ENCODE measurements at regions not wholly inside any gene's neighbourhood (a gene's known extent, or its start where the extent isn't known, plus 50 kb on each side); places are given as distances from the start of the nearest gene placed in this dataset.

- ATAC-seq (no peak), DNase-seq (ENCODE audit: extremely low read depth in 1 of 4, low spot score in 3 of 4) (no peak), FAIRE-seq (no peak)
- no TSS peak for BruUV-seq (replicated peaks)
- Histone ChIP-seq H3K4me3 (no peak overlapping the region), H3K36me3 (ENCODE audit: control insufficient read depth, insufficient read depth, low read length) (no peaks in the 10 kb centered on the region), H3K79me2 (ENCODE audit: control insufficient read depth, insufficient read depth, low read length) (no peaks in the 10 kb centered on the region), H3K9me3 (replicated peaks; ENCODE audit: control insufficient read depth, insufficient read depth, low read depth, low read length) (no peaks in the 10 kb centered on the region), H3K9me1 (ENCODE audit: control insufficient read depth, insufficient read depth, low read length) (no peaks in the 10 kb centered on the region), H3K9ac (ENCODE audit: insufficient read depth in 1 of 2, low read depth in 2 of 2, low read length in 2 of 2) (no peak overlapping the region), H3K4me1 (replicated peaks in 1 of 2; ENCODE audit: control insufficient read depth in 2 of 2, insufficient read depth in 2 of 2, low read length in 2 of 2) (no peaks in the 10 kb centered on the region), H2AFZ (ENCODE audit: low read depth, low read length) (no peak overlapping the region), H3K4me2 (ENCODE audit: insufficient read depth, low read length) (no peak overlapping the region), H3K27me3 (ENCODE audit: control insufficient read depth in 2 of 2, insufficient read depth in 2 of 2, low read length in 2 of 2) (no peaks in the 10 kb centered on the region), H3K27ac (ENCODE audit: extremely low read depth, low read depth, low read length) (no peak overlapping the region), H4K20me1 (replicated peaks; ENCODE audit: control insufficient read depth, insufficient read depth, low read length) (no peaks in the 10 kb centered on the region)
- in situ Hi-C loops (cut with MboI): no loop called here
- ChIA-PET POLR2A (no interaction called here), CTCF (ENCODE audit: low intra/inter-chr PET ratio) (no interaction called here)
- intact Hi-C loops (cut with micrococcal nuclease): no loop called here
- TF ChIP-seq BRD4 (IDR thresholded peaks at IDR 0.05) (no peak), CBX8 (IDR thresholded peaks at IDR 0.05; ENCODE audit: borderline replicate concordance, extremely low read depth, low read depth, low read length, poor library complexity, severe bottlenecking) (no peak), FUS (optimal IDR thresholded peaks at IDR 0.05; ENCODE audit: low read depth, low read length) (no peak), TCF3 (CRISPR knock-in tag; IDR thresholded peaks at IDR 0.05) (no peak), TRIM24 (IDR thresholded peaks at IDR 0.05) (no peak), ZNF311 (CRISPR knock-in tag; IDR thresholded peaks at IDR 0.05) (no peak), ZNF518B (CRISPR knock-in tag; IDR thresholded peaks at IDR 0.05) (no peak), RFX7 (CRISPR knock-in tag; IDR thresholded peaks at IDR 0.05) (no peak), KLF6 (CRISPR knock-in tag; IDR thresholded peaks at IDR 0.05; ENCODE audit: borderline replicate concordance) (no peak), LCOR (CRISPR knock-in tag; IDR thresholded peaks at IDR 0.05) (no peak), NRF1 (conservative IDR thresholded peaks at IDR 0.05 in 1 of 2, IDR thresholded peaks at IDR 0.05 in 1 of 2) (no peak), MYC (IDR thresholded peaks at IDR 0.05; ENCODE audit: low read depth, low read length) (no peak), MYC (CRISPR knock-in tag; IDR thresholded peaks at IDR 0.05; ENCODE audit: borderline replicate concordance, low read depth) (no peak), NCOA6 (IDR thresholded peaks at IDR 0.05) (no peak), SAFB (IDR thresholded peaks at IDR 0.05; ENCODE audit: borderline replicate concordance, low read depth, low read length) (no peak), POU5F1 (IDR thresholded peaks at IDR 0.05; ENCODE audit: borderline replicate concordance, low read depth, low read length, partially characterized antibody) (no peak)
- TF ChIP-seq, protein P1, sequence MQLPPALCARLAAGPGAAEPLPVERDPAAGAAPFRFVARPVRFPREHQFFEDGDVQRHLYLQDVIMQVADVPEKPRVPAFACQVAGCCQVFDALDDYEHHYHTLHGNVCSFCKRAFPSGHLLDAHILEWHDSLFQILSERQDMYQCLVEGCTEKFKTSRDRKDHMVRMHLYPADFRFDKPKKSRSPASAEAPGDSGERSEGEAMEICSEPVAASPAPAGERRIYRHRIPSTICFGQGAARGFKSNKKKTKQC (CRISPR knock-in tag; IDR thresholded peaks at IDR 0.05): no peak
- TF ChIP-seq, protein P2, sequence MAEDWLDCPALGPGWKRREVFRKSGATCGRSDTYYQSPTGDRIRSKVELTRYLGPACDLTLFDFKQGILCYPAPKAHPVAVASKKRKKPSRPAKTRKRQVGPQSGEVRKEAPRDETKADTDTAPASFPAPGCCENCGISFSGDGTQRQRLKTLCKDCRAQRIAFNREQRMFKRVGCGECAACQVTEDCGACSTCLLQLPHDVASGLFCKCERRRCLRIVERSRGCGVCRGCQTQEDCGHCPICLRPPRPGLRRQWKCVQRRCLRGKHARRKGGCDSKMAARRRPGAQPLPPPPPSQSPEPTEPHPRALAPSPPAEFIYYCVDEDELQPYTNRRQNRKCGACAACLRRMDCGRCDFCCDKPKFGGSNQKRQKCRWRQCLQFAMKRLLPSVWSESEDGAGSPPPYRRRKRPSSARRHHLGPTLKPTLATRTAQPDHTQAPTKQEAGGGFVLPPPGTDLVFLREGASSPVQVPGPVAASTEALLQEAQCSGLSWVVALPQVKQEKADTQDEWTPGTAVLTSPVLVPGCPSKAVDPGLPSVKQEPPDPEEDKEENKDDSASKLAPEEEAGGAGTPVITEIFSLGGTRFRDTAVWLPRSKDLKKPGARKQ (CRISPR knock-in tag; IDR thresholded peaks at IDR 0.05): no peak
Measured at GRCh38 chr7:94228678-94229077, 166.0 kb upstream of the COL1A2 start.
